ENCODE measurements at regions not wholly inside any gene's neighbourhood (a gene's known extent, or its start where the extent isn't known, plus 50 kb on each side); places are given as distances from the start of the nearest gene placed in this dataset.

DNA sequence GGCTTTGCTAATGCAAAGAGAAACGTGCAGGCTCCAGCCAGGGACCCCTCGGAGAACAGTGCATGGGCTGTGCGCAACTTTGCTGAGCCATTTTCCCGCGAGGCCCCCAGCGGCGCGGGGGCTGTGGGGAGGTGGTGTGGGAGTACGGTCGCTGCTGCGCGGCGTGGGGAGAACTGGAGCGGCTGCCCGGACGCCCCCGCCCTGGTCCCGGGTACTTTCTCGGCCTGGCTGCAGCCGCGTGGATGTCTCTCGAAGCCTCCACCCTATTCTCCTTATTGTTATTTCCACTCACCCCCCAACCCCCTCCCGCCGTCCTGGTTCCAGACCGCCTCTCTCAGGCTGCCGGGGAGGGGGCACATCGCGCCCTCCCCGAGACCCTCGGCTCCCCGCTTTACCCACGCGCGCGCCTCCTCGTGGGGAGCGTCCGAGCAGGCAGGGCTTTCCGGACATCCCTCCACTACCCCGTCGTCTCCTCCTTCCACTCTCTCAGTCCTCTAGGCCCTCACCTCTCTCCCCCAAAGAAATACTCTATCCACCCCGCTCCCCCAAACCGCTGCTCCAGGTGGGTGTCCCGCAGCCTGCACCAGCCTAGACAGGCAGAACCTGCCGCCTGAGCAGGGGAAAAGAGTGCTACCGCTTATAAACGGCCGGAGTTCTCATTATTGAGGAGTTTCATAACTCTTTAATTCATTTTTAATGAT is 68.6 kb upstream of the TBCA start:
- Histone ChIP-seq H3K27ac (no peak overlapping the region), H3K4me1 (peaks cover 8% of the 10 kb centered on the region), H3K36me3 (ENCODE audit: low read depth, missing control alignments) (no peaks in the 10 kb centered on the region), H3K9me3 (no peaks in the 10 kb centered on the region), H3K27me3 (no peaks in the 10 kb centered on the region), H3K4me3 (peak overlapping the region; percentile 50 to 64)
- intact Hi-C loops (cut with DNase I; ENCODE audit: low total_unique reads), result no loop called here
- TF ChIP-seq POLR2A (IDR thresholded peaks at IDR 0.05), result no peak
- TF ChIP-seq, protein P1, sequence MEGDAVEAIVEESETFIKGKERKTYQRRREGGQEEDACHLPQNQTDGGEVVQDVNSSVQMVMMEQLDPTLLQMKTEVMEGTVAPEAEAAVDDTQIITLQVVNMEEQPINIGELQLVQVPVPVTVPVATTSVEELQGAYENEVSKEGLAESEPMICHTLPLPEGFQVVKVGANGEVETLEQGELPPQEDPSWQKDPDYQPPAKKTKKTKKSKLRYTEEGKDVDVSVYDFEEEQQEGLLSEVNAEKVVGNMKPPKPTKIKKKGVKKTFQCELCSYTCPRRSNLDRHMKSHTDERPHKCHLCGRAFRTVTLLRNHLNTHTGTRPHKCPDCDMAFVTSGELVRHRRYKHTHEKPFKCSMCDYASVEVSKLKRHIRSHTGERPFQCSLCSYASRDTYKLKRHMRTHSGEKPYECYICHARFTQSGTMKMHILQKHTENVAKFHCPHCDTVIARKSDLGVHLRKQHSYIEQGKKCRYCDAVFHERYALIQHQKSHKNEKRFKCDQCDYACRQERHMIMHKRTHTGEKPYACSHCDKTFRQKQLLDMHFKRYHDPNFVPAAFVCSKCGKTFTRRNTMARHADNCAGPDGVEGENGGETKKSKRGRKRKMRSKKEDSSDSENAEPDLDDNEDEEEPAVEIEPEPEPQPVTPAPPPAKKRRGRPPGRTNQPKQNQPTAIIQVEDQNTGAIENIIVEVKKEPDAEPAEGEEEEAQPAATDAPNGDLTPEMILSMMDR (IDR thresholded peaks at IDR 0.05), result no peak
- WGBS, 2 donors, result 6 to 9% methylated on average over 35 to 48 of the region's 48 CpGs
- DNase-seq, result peak; percentile 19

- Histone ChIP-seq H3K27ac (no peak overlapping the region), H3K36me3 (ENCODE audit: low read depth, missing control alignments) (no peaks in the 10 kb centered on the region), H3K9me3 (no peaks in the 10 kb centered on the region), H3K27me3 (no peaks in the 10 kb centered on the region), H3K4me3 (peak overlapping the region; percentile 50 to 64), H3K4me1 (peaks cover 8% of the 10 kb centered on the region)
- TF ChIP-seq POLR2A (IDR thresholded peaks at IDR 0.05), result no peak
- TF ChIP-seq, protein P1 (IDR thresholded peaks at IDR 0.05), result no peak
- WGBS, 2 donors, result 0 to 2% methylated on average over 10 of the region's 10 CpGs
- no peak for DNase-seq
- intact Hi-C loops (cut with DNase I; ENCODE audit: low total_unique reads), result no loop called here
Observed at GRCh38 chr5:77844373-77844622, 68.2 kb upstream of the TBCA start.

GRCh38 chr5:77843570-77844372 is 67.6 kb upstream of the TBCA start:
- peak overlapping the region; percentile 50 to 64 for H3K4me3 ChIP-seq
- no peaks in the 10 kb centered on the region for H3K36me3 ChIP-seq (ENCODE audit: low read depth, missing control alignments)
- no peaks in the 10 kb centered on the region for H3K27me3 ChIP-seq
- H3K4me1 ChIP-seq, result peaks cover 8% of the 10 kb centered on the region
- no peak overlapping the region for H3K27ac ChIP-seq
- no peaks in the 10 kb centered on the region for H3K9me3 ChIP-seq
- TF ChIP-seq, protein P1 (IDR thresholded peaks at IDR 0.05), result no peak
- TF ChIP-seq POLR2A (IDR thresholded peaks at IDR 0.05), result no peak
- peak; percentile 23 for DNase-seq
- intact Hi-C loops (cut with DNase I; ENCODE audit: low total_unique reads), result no loop called here
- WGBS, 2 donors, result 17 to 42% methylated on average over 24 of the region's 24 CpGs

DNA sequence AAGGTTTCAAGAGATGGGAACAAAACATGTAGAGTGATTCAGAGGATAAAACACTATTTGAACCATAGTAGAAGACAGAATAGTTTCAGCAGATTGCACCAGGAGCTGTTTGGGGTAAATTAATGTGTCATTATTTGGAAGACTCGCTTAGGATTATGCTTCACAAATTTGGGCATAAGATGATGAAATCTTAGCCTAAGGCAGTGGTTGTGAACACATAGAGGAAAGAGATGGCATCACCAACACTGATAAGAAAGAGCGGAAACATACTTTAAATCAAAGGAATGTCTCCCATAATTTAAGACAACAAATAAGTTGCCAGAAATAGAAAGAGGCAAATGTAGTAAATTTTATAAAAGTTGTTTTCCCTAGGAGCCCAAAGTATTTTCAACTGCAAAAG is 66.1 kb upstream of the TBCA start:
- Histone ChIP-seq H3K4me1 (peaks cover 8% of the 10 kb centered on the region), H3K4me3 (no peak overlapping the region), H3K27ac (no peak overlapping the region), H3K9me3 (no peaks in the 10 kb centered on the region), H3K27me3 (no peaks in the 10 kb centered on the region), H3K36me3 (ENCODE audit: low read depth, missing control alignments) (no peaks in the 10 kb centered on the region)
- DNase-seq, result no peak
- intact Hi-C loops (cut with DNase I; ENCODE audit: low total_unique reads), result no loop called here
- 86 to 94% methylated on average over 2 of the region's 2 CpGs for WGBS, 2 donors
- TF ChIP-seq, protein P1 (IDR thresholded peaks at IDR 0.05), result no peak
- no peak for TF ChIP-seq POLR2A (IDR thresholded peaks at IDR 0.05)

All from testis (tissue), 2 donors.